HL-60 (cell line): ENCODE measurements at regions not wholly inside any gene's neighbourhood (a gene's known extent, or its start where the extent isn't known, plus 50 kb on each side); places are given as distances from the start of the nearest gene placed in this dataset.

Experiments
- DNase-seq, 2 experiments: peaks; one replicate each; pipeline ENCODE4 v3.0.0-alpha.2; 2010 to 2020; ENCODE audit warnings: low read depth in 1 of 2, low spot score in 1 of 2
- H3K27ac ChIP-seq: fragments of 250-450 bp; sonication (Bioruptor Pico); replicated peaks from 2 replicates; pipeline ENCODE4 v1.5.1; 2020; ENCODE audit warnings: mild to moderate bottlenecking, moderate library complexity
- H3K27me3 ChIP-seq: fragments of 250-450 bp; sonication (Bioruptor Pico); 2 replicates; pipeline ENCODE4 v1.5.1; 2021; ENCODE audit warnings: mild to moderate bottlenecking, moderate library complexity; ENCODE audit not compliant: insufficient read depth, poor library complexity, severe bottlenecking
- H3K4me3 ChIP-seq: replicated peaks from 2 replicates; pipeline ENCODE4 v1.5.1; 2011; ENCODE audit warnings: mild to moderate bottlenecking, control low read depth, low read length; ENCODE audit not compliant: insufficient read depth
- GABPA ChIP-seq: IDR thresholded peaks from 2 replicates; pipeline ENCODE4 v1.6.1; 2012; ENCODE audit warnings: low read depth
- POLR2AphosphoS5 ChIP-seq: IDR thresholded peaks from 2 replicates; pipeline ENCODE4 v1.6.1; 2012; ENCODE audit warnings: low read depth
- REST ChIP-seq: IDR thresholded peaks from 2 replicates; pipeline ENCODE4 v1.6.1; 2012; ENCODE audit warnings: low read depth; ENCODE audit not compliant: insufficient replicate concordance
- SPI1 ChIP-seq: IDR thresholded peaks from 2 replicates; pipeline ENCODE4 v1.6.1; 2012; ENCODE audit warnings: low read depth, mild to moderate bottlenecking, borderline replicate concordance
- TF ChIP-seq, protein P1 (sequence below): IDR thresholded peaks from one replicate; pipeline ENCODE4 v1.5.1; 2011; ENCODE audit warnings: low read length, control low read depth, inconsistent platforms; ENCODE audit not compliant: insufficient read depth

DNA sequence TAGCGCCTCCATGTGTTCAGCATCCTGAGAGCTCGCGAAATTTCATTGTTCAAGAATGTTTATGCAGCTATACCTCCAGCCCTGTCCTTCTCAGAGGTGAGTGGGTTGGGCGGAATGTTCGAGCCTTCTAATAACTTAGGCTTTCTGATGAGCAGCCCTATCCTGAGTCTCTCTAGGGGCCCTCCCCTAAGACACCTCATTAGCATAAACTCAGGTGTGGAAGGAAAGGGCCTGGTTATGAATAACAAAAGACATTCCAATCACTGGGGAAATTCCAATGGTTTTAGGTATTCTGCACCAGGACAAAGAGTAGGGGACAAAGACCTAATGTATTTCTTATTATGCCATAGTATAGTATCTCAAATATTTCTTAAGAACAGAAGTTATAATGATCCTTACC, 138.1 kb upstream of the PDZRN3 start:
- H3K27me3 ChIP-seq = no peaks in the 10 kb centered on the region
- no peak for DNase-seq
- TF ChIP-seq, protein P1, sequence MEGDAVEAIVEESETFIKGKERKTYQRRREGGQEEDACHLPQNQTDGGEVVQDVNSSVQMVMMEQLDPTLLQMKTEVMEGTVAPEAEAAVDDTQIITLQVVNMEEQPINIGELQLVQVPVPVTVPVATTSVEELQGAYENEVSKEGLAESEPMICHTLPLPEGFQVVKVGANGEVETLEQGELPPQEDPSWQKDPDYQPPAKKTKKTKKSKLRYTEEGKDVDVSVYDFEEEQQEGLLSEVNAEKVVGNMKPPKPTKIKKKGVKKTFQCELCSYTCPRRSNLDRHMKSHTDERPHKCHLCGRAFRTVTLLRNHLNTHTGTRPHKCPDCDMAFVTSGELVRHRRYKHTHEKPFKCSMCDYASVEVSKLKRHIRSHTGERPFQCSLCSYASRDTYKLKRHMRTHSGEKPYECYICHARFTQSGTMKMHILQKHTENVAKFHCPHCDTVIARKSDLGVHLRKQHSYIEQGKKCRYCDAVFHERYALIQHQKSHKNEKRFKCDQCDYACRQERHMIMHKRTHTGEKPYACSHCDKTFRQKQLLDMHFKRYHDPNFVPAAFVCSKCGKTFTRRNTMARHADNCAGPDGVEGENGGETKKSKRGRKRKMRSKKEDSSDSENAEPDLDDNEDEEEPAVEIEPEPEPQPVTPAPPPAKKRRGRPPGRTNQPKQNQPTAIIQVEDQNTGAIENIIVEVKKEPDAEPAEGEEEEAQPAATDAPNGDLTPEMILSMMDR = no peak
- no peak for TF ChIP-seq GABPA
- TF ChIP-seq POLR2AphosphoS5 = no peak
- TF ChIP-seq SPI1 = no peak
- TF ChIP-seq REST = no peak
- no peak overlapping the region for H3K27ac ChIP-seq
- H3K4me3 ChIP-seq = no peak overlapping the region

- Histone ChIP-seq H3K27me3 (no peaks in the 10 kb centered on the region), H3K4me3 (no peak overlapping the region), H3K27ac (no peak overlapping the region)
- no peak for DNase-seq
- TF ChIP-seq GABPA = no peak
- TF ChIP-seq REST = no peak
- TF ChIP-seq, protein P1 = no peak
- TF ChIP-seq POLR2AphosphoS5 = no peak
- TF ChIP-seq SPI1 = no peak
Observed at GRCh38 chr3:73759297-73759711, 134.6 kb upstream of the PDZRN3 start.

DNA sequence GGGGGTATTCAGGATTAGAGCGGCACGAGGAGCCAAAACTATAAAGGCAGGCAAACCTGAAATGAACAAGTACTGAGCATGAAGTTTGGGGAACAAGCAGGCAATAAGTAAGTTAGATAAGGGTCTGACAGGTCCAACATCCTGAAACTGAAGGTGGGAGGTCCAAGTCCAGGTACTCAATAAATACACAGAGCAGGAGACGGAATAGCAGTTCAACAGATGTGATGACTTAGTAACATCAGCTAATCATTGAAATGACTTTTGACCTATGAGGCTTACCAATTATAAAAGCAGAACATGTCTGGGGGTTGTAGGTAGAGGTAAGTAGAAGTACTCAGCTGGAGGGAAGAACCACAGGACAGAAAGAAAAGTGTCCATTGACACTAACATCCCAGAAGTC, 132.8 kb upstream of the PDZRN3 start:
- H3K4me3 ChIP-seq = no peak overlapping the region
- no peak for DNase-seq
- H3K27ac ChIP-seq = no peak overlapping the region
- TF ChIP-seq, protein P1 = no peak
- TF ChIP-seq REST = no peak
- no peak for TF ChIP-seq GABPA
- no peak for TF ChIP-seq SPI1
- no peak for TF ChIP-seq POLR2AphosphoS5
- no peaks in the 10 kb centered on the region for H3K27me3 ChIP-seq
